ENCODE measurements at regions not wholly inside any gene's neighbourhood (a gene's known extent, or its start where the extent isn't known, plus 50 kb on each side); places are given as distances from the start of the nearest gene placed in this dataset.

DNA sequence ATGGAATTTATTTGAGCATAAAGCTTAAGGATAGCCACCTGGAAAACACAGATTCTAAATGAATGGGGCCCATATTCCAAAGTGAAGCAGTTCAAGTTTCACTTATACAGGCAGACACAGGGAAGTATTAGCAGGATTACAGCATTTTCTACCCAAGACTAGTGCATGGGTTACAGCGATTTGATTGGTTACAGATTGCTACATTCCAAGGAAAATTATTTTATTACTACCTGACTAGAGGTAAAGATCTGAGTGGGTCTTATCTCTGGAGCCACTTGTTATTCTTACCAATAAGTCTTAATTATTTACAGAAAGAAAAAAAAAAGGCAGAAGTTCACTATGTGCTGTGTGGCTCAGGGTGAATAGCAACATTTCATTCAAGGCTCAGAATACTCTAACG, 87.4 kb upstream of the ITGB1 start:
- TF ChIP-seq YY1 (IDR thresholded peaks at IDR 0.05; ENCODE audit: insufficient read depth, insufficient read length) (no peak), ZNF274 (IDR thresholded peaks at IDR 0.05; ENCODE audit: low read depth, low read length) (no peak)

Data from NT2/D1 (cell line).